ENCODE measurements at regions not wholly inside any gene's neighbourhood (a gene's known extent, or its start where the extent isn't known, plus 50 kb on each side); places are given as distances from the start of the nearest gene placed in this dataset.

- no peak for DNase-seq (ENCODE audit: low read depth)
Observed at GRCh38 chr20:39909447-39909846, 779.6 kb downstream of the MAFB start.

- DNase-seq (ENCODE audit: low read depth): no peak
Observed at GRCh38 chr20:39904476-39905112, 784.4 kb downstream of the MAFB start.

- DNase-seq (ENCODE audit: low read depth): no peak
Observed at GRCh38 chr20:39903806-39904465, 785.1 kb downstream of the MAFB start.

- no peak for DNase-seq (ENCODE audit: low read depth)
Observed at GRCh38 chr20:39899881-39900280, 789.2 kb downstream of the MAFB start.

GRCh38 chr20:39898467-39898852 lies 790.6 kb downstream of the MAFB start:
- DNase-seq (ENCODE audit: low read depth): no peak

- DNase-seq (ENCODE audit: low read depth): no peak
Observed at GRCh38 chr20:39897781-39898466, 791.1 kb downstream of the MAFB start.

GRCh38 chr20:39897058-39897457 lies 792.0 kb downstream of the MAFB start:
- no peak for DNase-seq (ENCODE audit: low read depth)

GRCh38 chr20:39894067-39894466 lies 795.0 kb downstream of the MAFB start:
- DNase-seq (ENCODE audit: low read depth): no peak

- DNase-seq (ENCODE audit: low read depth): no peak
Observed at GRCh38 chr20:39893003-39893685, 795.9 kb downstream of the MAFB start.

- no peak for DNase-seq (ENCODE audit: low read depth)
Observed at GRCh38 chr20:39890697-39891096, 798.3 kb downstream of the MAFB start.

GRCh38 chr20:39888310-39888709 lies 800.7 kb downstream of the MAFB start:
- DNase-seq (ENCODE audit: low read depth): no peak

GRCh38 chr20:39886650-39887190 lies 802.3 kb downstream of the MAFB start:
- no peak for DNase-seq (ENCODE audit: low read depth)

GRCh38 chr20:39885975-39886649 lies 802.9 kb downstream of the MAFB start:
- DNase-seq (ENCODE audit: low read depth): no peak

- no peak for DNase-seq (ENCODE audit: low read depth)
Observed at GRCh38 chr20:39882806-39883205, 806.2 kb downstream of the MAFB start.

GRCh38 chr20:39880890-39881289 lies 808.1 kb downstream of the MAFB start:
- DNase-seq (ENCODE audit: low read depth): no peak

GRCh38 chr20:39879296-39879695 lies 809.7 kb downstream of the MAFB start:
- DNase-seq (ENCODE audit: low read depth): no peak

GRCh38 chr20:39878809-39879208 lies 810.2 kb downstream of the MAFB start:
- DNase-seq (ENCODE audit: low read depth): no peak

- no peak for DNase-seq (ENCODE audit: low read depth)
Observed at GRCh38 chr20:39878320-39878719, 810.7 kb downstream of the MAFB start.

GRCh38 chr20:39877788-39878187 lies 811.2 kb downstream of the MAFB start:
- DNase-seq (ENCODE audit: low read depth): no peak

GRCh38 chr20:39876976-39877635 lies 811.9 kb downstream of the MAFB start:
- no peak for DNase-seq (ENCODE audit: low read depth)

- DNase-seq (ENCODE audit: low read depth): no peak
Observed at GRCh38 chr20:39875492-39876110, 813.4 kb downstream of the MAFB start.

Measured in stimulated activated CD4-positive, alpha-beta T cell treated with anti-CD3 and anti-CD28 coated beads, Interleukin-2, amount 100 ng/mL, for 4 hours (primary cell).